ENCODE measurements at regions not wholly inside any gene's neighbourhood (a gene's known extent, or its start where the extent isn't known, plus 50 kb on each side); places are given as distances from the start of the nearest gene placed in this dataset.

DNA sequence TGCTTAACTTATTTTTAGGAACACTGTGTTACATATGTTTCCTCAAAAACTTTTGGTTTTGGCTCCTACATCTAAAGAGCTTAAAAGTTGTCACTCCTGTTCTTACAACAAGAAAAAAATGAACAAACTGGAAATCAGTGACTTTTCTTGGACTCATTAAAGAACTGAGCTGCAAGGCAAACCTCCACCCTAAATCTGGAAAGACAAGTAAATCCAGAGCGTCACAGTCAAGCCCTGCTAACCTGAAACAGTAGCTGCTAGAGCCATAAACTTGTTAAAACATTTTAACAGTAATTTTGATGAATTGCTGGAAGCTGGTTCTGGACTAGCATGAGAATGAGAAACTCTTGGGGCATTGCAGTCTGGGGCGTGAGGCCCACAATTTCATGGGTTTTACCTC lies 350.5 kb upstream of the COL8A1 start:
- Histone ChIP-seq H3K9ac (ENCODE audit: control insufficient read depth, insufficient read depth, low read length) (no peak overlapping the region), H2AFZ (ENCODE audit: control insufficient read depth, low read depth, low read length) (no peak overlapping the region), H3K4me2 (ENCODE audit: control insufficient read depth, insufficient read depth) (no peak overlapping the region), H3K79me2 (ENCODE audit: control insufficient read depth, insufficient read depth, low read length) (no peaks in the 10 kb centered on the region), H3K4me3 (no peak overlapping the region), H4K20me1 (ENCODE audit: control insufficient read depth, insufficient read depth) (no peaks in the 10 kb centered on the region), H3K9me3 (replicated peaks; ENCODE audit: control insufficient read depth, insufficient read depth, low read length) (no peaks in the 10 kb centered on the region), H3K4me1 (ENCODE audit: control insufficient read depth, insufficient read depth, low read length) (no peaks in the 10 kb centered on the region), H3K36me3 (ENCODE audit: control insufficient read depth in 2 of 2, insufficient read depth in 2 of 2, low read length in 1 of 2) (no peaks in the 10 kb centered on the region), H3K27me3 (replicated peaks in 1 of 2; ENCODE audit: control insufficient read depth in 2 of 2, insufficient read depth in 2 of 2, low read length in 1 of 2) (no peaks in the 10 kb centered on the region), H3K27ac (ENCODE audit: control insufficient read depth, insufficient read depth) (no peak overlapping the region)
- FAIRE-seq (no peak), ATAC-seq (no peak), DNase-seq (ENCODE audit: low read depth, low spot score) (no peak)
- 3% methylated on average over 2 of the region's 2 CpGs for WGBS (ENCODE audit: insufficient coverage, insufficient replicate concordance, low lambda C conversion rate, missing lambda C conversion rate)
- intact Hi-C loops (cut with micrococcal nuclease; ENCODE audit: unreplicated experiment) (no loop called here), in situ Hi-C loops (cut with MboI) (no loop called here)
- CTCF ChIA-PET = no interaction called here
- RAD21 ChIA-PET (ENCODE audit: unreplicated experiment) = no interaction called here
- TF ChIP-seq BHLHE40 (IDR thresholded peaks at IDR 0.05; ENCODE audit: borderline replicate concordance in 1 of 2, low read depth in 2 of 2, low read length in 1 of 2) (no peak), CHD4 (IDR thresholded peaks at IDR 0.05) (no peak), KLF5 (IDR thresholded peaks at IDR 0.05; ENCODE audit: partially characterized antibody) (no peak)
- TF ChIP-seq, protein P1, sequence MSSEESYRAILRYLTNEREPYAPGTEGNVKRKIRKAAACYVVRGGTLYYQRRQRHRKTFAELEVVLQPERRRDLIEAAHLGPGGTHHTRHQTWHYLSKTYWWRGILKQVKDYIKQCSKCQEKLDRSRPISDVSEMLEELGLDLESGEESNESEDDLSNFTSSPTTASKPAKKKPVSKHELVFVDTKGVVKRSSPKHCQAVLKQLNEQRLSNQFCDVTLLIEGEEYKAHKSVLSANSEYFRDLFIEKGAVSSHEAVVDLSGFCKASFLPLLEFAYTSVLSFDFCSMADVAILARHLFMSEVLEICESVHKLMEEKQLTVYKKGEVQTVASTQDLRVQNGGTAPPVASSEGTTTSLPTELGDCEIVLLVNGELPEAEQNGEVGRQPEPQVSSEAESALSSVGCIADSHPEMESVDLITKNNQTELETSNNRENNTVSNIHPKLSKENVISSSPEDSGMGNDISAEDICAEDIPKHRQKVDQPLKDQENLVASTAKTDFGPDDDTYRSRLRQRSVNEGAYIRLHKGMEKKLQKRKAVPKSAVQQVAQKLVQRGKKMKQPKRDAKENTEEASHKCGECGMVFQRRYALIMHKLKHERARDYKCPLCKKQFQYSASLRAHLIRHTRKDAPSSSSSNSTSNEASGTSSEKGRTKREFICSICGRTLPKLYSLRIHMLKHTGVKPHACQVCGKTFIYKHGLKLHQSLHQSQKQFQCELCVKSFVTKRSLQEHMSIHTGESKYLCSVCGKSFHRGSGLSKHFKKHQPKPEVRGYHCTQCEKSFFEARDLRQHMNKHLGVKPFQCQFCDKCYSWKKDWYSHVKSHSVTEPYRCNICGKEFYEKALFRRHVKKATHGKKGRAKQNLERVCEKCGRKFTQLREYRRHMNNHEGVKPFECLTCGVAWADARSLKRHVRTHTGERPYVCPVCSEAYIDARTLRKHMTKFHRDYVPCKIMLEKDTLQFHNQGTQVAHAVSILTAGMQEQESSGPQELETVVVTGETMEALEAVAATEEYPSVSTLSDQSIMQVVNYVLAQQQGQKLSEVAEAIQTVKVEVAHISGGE (CRISPR knock-in tag; IDR thresholded peaks at IDR 0.05) = no peak
- POLR2A ChIA-PET = no interaction called here
- BruUV-seq (replicated peaks) = no TSS peak
- SMC1A ChIA-PET (ENCODE audit: uncharacterized antibody, unreplicated experiment) = no interaction called here

DNA sequence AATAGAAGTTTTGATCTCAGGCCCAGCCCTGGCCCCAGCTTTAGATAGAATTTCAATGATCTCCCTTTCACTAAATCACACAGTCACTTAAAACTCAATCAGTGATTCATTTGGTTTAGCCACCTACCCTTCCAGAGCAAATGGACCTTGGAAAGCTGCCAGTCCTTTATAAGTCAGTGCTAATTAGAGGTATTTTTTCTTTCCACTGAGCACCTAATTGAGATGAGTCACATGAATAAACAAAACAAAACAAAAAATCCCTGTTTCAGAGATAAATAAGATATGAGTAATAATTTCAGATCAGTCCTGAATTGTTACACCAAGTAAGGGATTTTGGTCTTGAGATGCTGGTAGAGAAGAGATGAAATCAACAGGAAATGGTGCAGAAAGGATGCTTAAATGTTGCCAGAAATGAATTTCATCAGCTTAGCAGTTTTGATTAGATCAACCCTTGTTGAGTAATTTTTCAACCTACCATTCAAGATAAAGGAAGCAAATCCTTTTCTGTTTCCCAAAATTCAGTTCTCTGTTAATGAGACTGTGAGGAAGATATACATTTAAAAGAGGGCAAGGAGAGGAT lies 352.0 kb upstream of the COL8A1 start:
- H2AFZ ChIP-seq (ENCODE audit: control insufficient read depth, low read depth, low read length) = no peak overlapping the region
- H3K27me3 ChIP-seq (replicated peaks in 1 of 2; ENCODE audit: control insufficient read depth in 2 of 2, insufficient read depth in 2 of 2, low read length in 1 of 2) = no peaks in the 10 kb centered on the region
- H3K9me3 ChIP-seq (replicated peaks; ENCODE audit: control insufficient read depth, insufficient read depth, low read length) = no peaks in the 10 kb centered on the region
- H4K20me1 ChIP-seq (ENCODE audit: control insufficient read depth, insufficient read depth) = no peaks in the 10 kb centered on the region
- DNase-seq (ENCODE audit: low read depth, low spot score) (no peak), ATAC-seq (no peak), FAIRE-seq (no peak)
- no peaks in the 10 kb centered on the region for H3K79me2 ChIP-seq (ENCODE audit: control insufficient read depth, insufficient read depth, low read length)
- H3K9ac ChIP-seq (ENCODE audit: control insufficient read depth, insufficient read depth, low read length) = no peak overlapping the region
- no peak overlapping the region for H3K27ac ChIP-seq (ENCODE audit: control insufficient read depth, insufficient read depth)
- ChIA-PET RAD21 (ENCODE audit: unreplicated experiment) (no interaction called here), POLR2A (no interaction called here), CTCF (no interaction called here), SMC1A (ENCODE audit: uncharacterized antibody, unreplicated experiment) (no interaction called here)
- H3K4me1 ChIP-seq (ENCODE audit: control insufficient read depth, insufficient read depth, low read length) = no peaks in the 10 kb centered on the region
- BruUV-seq (replicated peaks) = no TSS peak
- in situ Hi-C loops (cut with MboI) (no loop called here), intact Hi-C loops (cut with micrococcal nuclease; ENCODE audit: unreplicated experiment) (no loop called here)
- no peak overlapping the region for H3K4me2 ChIP-seq (ENCODE audit: control insufficient read depth, insufficient read depth)
- H3K4me3 ChIP-seq = no peak overlapping the region
- no peaks in the 10 kb centered on the region for H3K36me3 ChIP-seq (ENCODE audit: control insufficient read depth in 2 of 2, insufficient read depth in 2 of 2, low read length in 1 of 2)
- TF ChIP-seq SMAD5 (IDR thresholded peaks at IDR 0.05; ENCODE audit: low read depth) (no peak), MTA3 (IDR thresholded peaks at IDR 0.05; ENCODE audit: borderline replicate concordance, low read length) (no peak), LARP7 (IDR thresholded peaks at IDR 0.05) (no peak), SREBF2 (IDR thresholded peaks at IDR 0.05; ENCODE audit: low read length) (no peak), NFIC (IDR thresholded peaks at IDR 0.05; ENCODE audit: low read depth, low read length) (no peak), HDAC6 (IDR thresholded peaks at IDR 0.05; ENCODE audit: unreplicated experiment) (no peak), MXI1 (IDR thresholded peaks at IDR 0.05; ENCODE audit: low read depth, low read length) (no peak), YBX1 (IDR thresholded peaks at IDR 0.05) (no peak), BACH1 (IDR thresholded peaks at IDR 0.05; ENCODE audit: borderline replicate concordance) (no peak), GABPA (IDR thresholded peaks at IDR 0.05; ENCODE audit: low read depth) (no peak), ASH2L (IDR thresholded peaks at IDR 0.05; ENCODE audit: borderline replicate concordance, low read depth) (no peak)
- TF ChIP-seq, protein P2, sequence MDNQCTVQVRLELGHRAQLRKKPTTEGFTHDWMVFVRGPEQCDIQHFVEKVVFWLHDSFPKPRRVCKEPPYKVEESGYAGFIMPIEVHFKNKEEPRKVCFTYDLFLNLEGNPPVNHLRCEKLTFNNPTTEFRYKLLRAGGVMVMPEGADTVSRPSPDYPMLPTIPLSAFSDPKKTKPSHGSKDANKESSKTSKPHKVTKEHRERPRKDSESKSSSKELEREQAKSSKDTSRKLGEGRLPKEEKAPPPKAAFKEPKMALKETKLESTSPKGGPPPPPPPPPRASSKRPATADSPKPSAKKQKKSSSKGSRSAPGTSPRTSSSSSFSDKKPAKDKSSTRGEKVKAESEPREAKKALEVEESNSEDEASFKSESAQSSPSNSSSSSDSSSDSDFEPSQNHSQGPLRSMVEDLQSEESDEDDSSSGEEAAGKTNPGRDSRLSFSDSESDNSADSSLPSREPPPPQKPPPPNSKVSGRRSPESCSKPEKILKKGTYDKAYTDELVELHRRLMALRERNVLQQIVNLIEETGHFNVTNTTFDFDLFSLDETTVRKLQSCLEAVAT (IDR thresholded peaks at IDR 0.05) = no peak
